ENCODE measurements at regions not wholly inside any gene's neighbourhood (a gene's known extent, or its start where the extent isn't known, plus 50 kb on each side); places are given as distances from the start of the nearest gene placed in this dataset.

DNA sequence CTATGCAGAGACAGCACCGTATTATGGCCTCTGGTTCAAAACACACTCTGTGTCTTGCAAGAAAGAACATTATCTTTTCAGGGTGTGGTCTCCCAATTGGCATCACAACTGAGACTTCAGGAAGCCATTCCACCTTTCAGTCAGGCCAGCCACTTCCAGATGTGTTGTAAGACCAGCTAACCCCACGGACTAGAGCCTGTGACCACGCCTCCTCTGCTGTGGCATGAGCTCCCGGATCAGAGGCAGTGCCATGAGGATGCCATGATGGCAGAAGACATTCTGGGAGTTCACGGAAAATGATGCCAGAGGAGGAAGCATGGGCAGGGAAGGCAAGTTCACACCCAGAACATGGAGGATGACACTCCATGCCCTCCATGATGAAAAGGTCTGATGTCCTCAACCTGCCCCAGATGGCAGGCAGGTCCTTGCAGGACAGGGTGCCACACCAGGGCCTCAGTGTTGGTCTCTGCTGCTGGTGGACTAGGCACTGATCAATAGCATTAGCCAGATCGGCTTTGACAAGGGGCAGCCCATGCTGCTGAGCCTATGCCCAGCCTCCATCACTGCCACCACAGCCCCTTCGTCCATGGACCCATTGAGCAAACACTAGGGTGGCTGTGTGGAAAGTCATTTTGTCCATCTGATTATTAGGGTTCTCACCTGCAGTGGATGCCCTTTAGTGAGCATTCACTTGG is 341.6 kb downstream of the MATN1 start:
- TF ChIP-seq CTCF (optimal IDR thresholded peaks at IDR 0.05 in 1 of 3, IDR thresholded peaks at IDR 0.05 in 1 of 3, conservative IDR thresholded peaks at IDR 0.05 in 1 of 3; ENCODE audit: extremely low read depth in 1 of 3, insufficient read depth in 2 of 3, low read length in 3 of 3) (no peak), EZH2 (IDR thresholded peaks at IDR 0.05; ENCODE audit: low read length) (no peak)

Measured in keratinocyte (primary cell).